Stimulated activated CD8-positive, alpha-beta memory T cell treated with anti-CD3 and anti-CD28 coated beads, Interleukin-7, amount 100 ng/mL, for 48 hours (primary cell): ENCODE measurements at regions not wholly inside any gene's neighbourhood (a gene's known extent, or its start where the extent isn't known, plus 50 kb on each side); places are given as distances from the start of the nearest gene placed in this dataset.
"Not testable (repeated sequence)": the region's sequence is repeated elsewhere in the genome, so short reads cannot be mapped to it uniquely, and the experiment has no call there.

Source experiments
- DNase-seq, 2 donors: peaks; one replicate each; pipeline ENCODE4 v3.0.0-alpha.2; 2020; ENCODE audit warnings: low read depth in 1 of 2; ENCODE audit errors: extremely low read depth in 1 of 2

DNA sequence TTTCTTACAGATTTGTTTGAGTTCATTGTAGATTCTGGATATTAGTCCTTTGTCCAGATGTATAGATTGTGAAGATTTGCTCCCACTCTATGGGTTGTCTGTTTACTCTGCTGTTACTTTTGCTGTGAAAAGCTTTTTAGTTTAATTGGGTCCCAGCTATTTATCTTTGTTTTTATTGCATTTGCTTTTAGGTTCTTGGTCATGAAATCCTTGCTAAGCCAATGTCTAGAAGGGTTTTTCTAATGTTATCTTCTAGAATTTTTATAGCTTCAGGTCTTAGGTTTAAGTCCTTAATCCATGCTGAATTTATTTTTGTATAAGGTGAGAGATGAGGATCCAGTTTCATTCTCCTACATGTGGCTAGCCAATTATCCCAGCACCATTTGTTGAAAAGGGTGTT, 81.2 kb upstream of the NDST4 start:
- not testable (repeated sequence) for DNase-seq

DNA sequence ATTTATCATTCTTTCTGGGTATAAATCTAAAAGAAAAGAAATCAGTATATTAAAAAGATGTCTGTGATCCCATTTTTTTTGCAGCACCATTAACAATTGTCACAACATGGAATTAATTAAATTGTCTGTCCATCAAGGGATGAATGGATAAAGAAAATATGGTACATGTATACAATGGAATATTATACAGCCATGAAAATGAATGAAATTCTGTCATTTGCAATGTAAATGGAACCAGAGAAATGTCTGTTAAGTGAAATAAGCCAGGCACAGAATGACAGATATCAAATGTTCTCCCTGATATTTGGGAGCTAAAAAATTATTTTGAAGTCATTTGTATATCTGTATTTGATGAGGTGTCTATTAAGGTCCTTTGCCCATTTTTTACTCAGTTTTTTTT, 77.1 kb upstream of the NDST4 start:
- DNase-seq: no peak

DNA sequence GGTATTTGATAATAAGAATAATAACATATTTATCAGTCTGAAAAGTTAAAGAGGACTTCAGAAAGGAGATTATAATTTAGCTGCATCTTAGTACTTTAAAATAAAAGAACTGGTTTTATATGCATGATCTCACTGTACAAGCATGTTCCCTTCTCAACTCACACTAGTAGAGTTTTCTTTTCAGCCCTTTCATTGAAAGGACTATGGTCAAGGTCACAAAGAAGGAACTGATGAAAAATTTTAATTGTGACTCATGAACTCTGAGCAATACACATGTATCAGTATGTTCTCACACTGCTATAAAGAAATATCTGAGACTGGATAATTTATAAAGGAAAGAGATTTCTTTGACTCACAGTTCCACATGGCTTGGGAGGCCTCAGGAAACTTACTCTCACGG, 73.7 kb upstream of the NDST4 start:
- no peak for DNase-seq

DNA sequence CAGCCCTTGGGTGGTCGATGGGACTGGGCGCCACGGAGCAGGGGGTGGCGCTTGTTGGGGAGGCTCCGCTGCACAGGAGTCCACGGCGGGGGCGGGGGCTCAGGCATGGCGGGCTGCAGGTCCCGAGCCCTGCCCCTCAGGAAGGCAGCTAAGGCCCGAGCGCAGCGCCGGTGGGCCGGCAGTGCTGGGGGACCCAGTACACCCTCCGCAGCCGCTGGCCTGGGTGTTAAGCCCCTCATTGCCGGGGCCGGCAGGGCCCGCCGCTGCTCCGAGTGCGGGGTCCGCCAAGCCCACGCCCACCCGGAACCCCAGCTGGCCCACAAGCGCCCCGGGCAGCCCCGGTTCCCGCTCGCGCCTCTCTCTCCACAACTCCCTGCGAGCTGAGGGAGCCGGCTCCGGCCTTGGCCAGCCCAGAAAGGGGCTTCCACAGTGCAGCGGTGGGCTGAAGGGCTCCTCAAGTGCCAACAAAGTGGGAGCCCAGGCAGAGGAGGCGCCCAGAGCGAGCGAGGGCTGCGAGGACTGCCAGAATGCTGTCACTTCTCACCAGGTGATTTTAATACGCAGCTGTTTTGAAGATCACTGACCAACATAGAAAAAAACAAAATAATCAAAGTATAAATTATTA, 66.1 kb upstream of the NDST4 start:
- DNase-seq: not testable (repeated sequence)

DNA sequence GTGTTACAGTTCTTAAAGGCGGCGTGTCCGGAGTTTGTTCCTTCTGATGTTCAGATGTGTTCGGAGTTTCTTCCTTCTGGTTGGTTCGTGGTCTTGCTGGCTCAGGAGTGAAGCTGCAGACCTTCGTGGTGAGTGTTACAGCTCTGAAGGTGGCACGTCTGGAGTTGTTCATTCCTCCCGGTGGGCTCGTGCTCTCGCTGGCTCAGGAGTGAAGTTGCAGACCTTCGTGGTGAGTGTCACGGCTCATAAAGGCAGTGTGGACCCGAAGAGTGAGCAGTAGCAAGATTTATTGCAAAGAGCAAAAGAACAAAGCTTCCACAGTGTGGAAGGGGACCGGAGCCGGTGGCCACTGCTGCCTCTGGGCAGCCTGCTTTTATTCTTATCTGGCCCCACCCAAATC, 65.3 kb upstream of the NDST4 start:
- DNase-seq: not testable (repeated sequence)

DNA sequence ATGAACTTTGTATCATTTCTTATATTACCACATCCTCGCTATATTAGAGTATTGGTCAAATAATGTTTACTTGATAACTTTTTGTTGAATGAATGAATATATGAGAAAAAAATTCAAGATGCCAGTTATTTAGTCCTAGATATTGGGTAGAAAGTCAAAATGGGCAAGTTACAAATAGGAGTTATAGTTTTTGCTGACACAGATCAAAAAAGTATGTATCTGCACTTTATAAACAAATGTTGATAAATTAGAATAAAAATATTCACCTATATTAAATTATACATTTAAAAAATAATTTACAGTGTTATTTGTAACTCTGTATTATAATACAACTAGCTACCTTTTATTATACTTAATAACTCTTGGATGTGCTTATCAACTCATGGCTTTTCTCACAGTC, 57.8 kb upstream of the NDST4 start:
- DNase-seq: no peak

DNA sequence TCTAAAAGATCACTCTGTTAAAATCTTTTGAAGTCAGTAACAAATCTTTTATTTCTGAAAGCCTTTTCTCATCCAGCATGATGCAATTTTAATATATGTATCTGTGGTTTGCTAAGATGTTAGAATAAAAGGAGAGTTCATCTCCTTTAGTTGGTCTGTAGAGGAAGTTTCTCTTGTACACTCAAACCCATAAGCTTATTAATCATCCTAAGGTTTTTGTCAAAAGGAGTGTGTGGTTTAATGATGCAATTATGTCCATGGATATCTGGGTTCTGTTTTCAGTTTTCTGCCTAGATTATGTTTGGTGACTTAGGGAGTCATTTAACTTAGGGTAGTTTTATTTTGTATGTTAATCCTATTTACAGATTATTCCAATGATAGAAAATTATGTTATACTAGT, 52.1 kb upstream of the NDST4 start:
- DNase-seq: no peak
